ENCODE measurements at regions not wholly inside any gene's neighbourhood (a gene's known extent, or its start where the extent isn't known, plus 50 kb on each side); places are given as distances from the start of the nearest gene placed in this dataset.
A peak's percentile ranks its signal among the peaks of the same experiment; 100 is the strongest.

- FAIRE-seq (no peak), DNase-seq (ENCODE audit: low read depth, low spot score) (no peak)
- H3K36me3 ChIP-seq (ENCODE audit: control insufficient read depth in 2 of 2, extremely low read depth in 1 of 2, insufficient read depth in 2 of 2, low read length in 2 of 2) = no peaks in the 10 kb centered on the region
- H4K20me1 ChIP-seq (ENCODE audit: control insufficient read depth, extremely low read depth, insufficient read depth, low read length) = no peaks in the 10 kb centered on the region
- no peaks in the 10 kb centered on the region for H3K27me3 ChIP-seq (ENCODE audit: control insufficient read depth, extremely low read depth, insufficient read depth, low read length)
- no peak overlapping the region for H3K4me3 ChIP-seq (ENCODE audit: control insufficient read depth in 2 of 3, extremely low read depth in 1 of 3, insufficient read depth in 2 of 3, low read depth in 1 of 3, low read length in 3 of 3)
- dilution Hi-C loops (cut with MboI; ENCODE audit: extremely low pct_ligation_motif_present, low sequenced_read_pairs) = no loop called here
- TF ChIP-seq EZH2 (IDR thresholded peaks at IDR 0.05; ENCODE audit: low read length) = no peak
- TF ChIP-seq CTCF (optimal IDR thresholded peaks at IDR 0.05 in 1 of 3, IDR thresholded peaks at IDR 0.05 in 1 of 3, conservative IDR thresholded peaks at IDR 0.05 in 1 of 3; ENCODE audit: extremely low read depth in 1 of 3, insufficient read depth in 2 of 3, low read length in 3 of 3) = no peak
- no peaks in the 10 kb centered on the region for H3K4me1 ChIP-seq (ENCODE audit: control insufficient read depth, extremely low read depth, insufficient read depth, low read length)
- H3K9me3 ChIP-seq (ENCODE audit: control insufficient read depth, low read depth, low read length) = no peaks in the 10 kb centered on the region
- H2AFZ ChIP-seq (ENCODE audit: control insufficient read depth, low read length) = no peak overlapping the region
- H3K9me1 ChIP-seq (ENCODE audit: control insufficient read depth, extremely low read depth, insufficient read depth, low read length) = no peaks in the 10 kb centered on the region
- H3K27ac ChIP-seq (ENCODE audit: control insufficient read depth, insufficient read depth, low read length) = no peak overlapping the region
- no peaks in the 10 kb centered on the region for H3K79me2 ChIP-seq (ENCODE audit: control insufficient read depth, insufficient read depth, low read length)
- no peak overlapping the region for H3K9ac ChIP-seq (ENCODE audit: control insufficient read depth, extremely low read depth, insufficient read depth, low read length)
- H3K4me2 ChIP-seq (ENCODE audit: control insufficient read depth, extremely low read depth, insufficient read depth, low read depth, low read length) = no peak overlapping the region
These were observed 405.0 kb upstream of the TNC start for GRCh38 chr9:115522912-115523311.

GRCh38 chr9:115524453-115525059 is 406.6 kb upstream of the TNC start:
- H4K20me1 ChIP-seq (ENCODE audit: control insufficient read depth, extremely low read depth, insufficient read depth, low read length) = no peaks in the 10 kb centered on the region
- FAIRE-seq (peak; percentile 87), DNase-seq (ENCODE audit: low read depth, low spot score) (no peak)
- H3K27ac ChIP-seq (ENCODE audit: control insufficient read depth, insufficient read depth, low read length) = no peak overlapping the region
- H3K4me2 ChIP-seq (ENCODE audit: control insufficient read depth, extremely low read depth, insufficient read depth, low read depth, low read length) = no peak overlapping the region
- no peaks in the 10 kb centered on the region for H3K27me3 ChIP-seq (ENCODE audit: control insufficient read depth, extremely low read depth, insufficient read depth, low read length)
- no peak overlapping the region for H3K9ac ChIP-seq (ENCODE audit: control insufficient read depth, extremely low read depth, insufficient read depth, low read length)
- no peaks in the 10 kb centered on the region for H3K79me2 ChIP-seq (ENCODE audit: control insufficient read depth, insufficient read depth, low read length)
- H3K9me1 ChIP-seq (ENCODE audit: control insufficient read depth, extremely low read depth, insufficient read depth, low read length) = no peaks in the 10 kb centered on the region
- H3K9me3 ChIP-seq (ENCODE audit: control insufficient read depth, low read depth, low read length) = no peaks in the 10 kb centered on the region
- TF ChIP-seq EZH2 (IDR thresholded peaks at IDR 0.05; ENCODE audit: low read length) (no peak), CTCF (optimal IDR thresholded peaks at IDR 0.05 in 1 of 3, IDR thresholded peaks at IDR 0.05 in 1 of 3, conservative IDR thresholded peaks at IDR 0.05 in 1 of 3; ENCODE audit: extremely low read depth in 1 of 3, insufficient read depth in 2 of 3, low read length in 3 of 3) (peak; percentile 55 to 69 (median 65))
- dilution Hi-C loops (cut with MboI; ENCODE audit: extremely low pct_ligation_motif_present, low sequenced_read_pairs) = no loop called here
- H3K36me3 ChIP-seq (ENCODE audit: control insufficient read depth in 2 of 2, extremely low read depth in 1 of 2, insufficient read depth in 2 of 2, low read length in 2 of 2) = no peaks in the 10 kb centered on the region
- no peak overlapping the region for H3K4me3 ChIP-seq (ENCODE audit: control insufficient read depth in 2 of 3, extremely low read depth in 1 of 3, insufficient read depth in 2 of 3, low read depth in 1 of 3, low read length in 3 of 3)
- no peaks in the 10 kb centered on the region for H3K4me1 ChIP-seq (ENCODE audit: control insufficient read depth, extremely low read depth, insufficient read depth, low read length)
- H2AFZ ChIP-seq (ENCODE audit: control insufficient read depth, low read length) = no peak overlapping the region
